GM19468 (cell line): ENCODE measurements at regions not wholly inside any gene's neighbourhood (a gene's known extent, or its start where the extent isn't known, plus 50 kb on each side); places are given as distances from the start of the nearest gene placed in this dataset.
"Not testable (repeated sequence)": the region's sequence is repeated elsewhere in the genome, so short reads cannot be mapped to it uniquely, and the experiment has no call there.

Experiments used
- ATAC-seq: cut with Tn5 transposase; IDR thresholded peaks from one replicate; pipeline ENCODE4 v1.9.1; 2021; ENCODE audit warnings: mild to moderate bottlenecking, moderate library complexity, moderate number of reproducible peaks; ENCODE audit not compliant: unreplicated experiment; ENCODE audit errors: extremely low read depth

- ATAC-seq, result not testable (repeated sequence)
Measured at GRCh38 chr16:29265255-29265853, 141.2 kb downstream of the NPIPB11 start.

- not testable (repeated sequence) for ATAC-seq
Measured at GRCh38 chr16:29264080-29264837, 142.3 kb downstream of the NPIPB11 start.

GRCh38 chr16:29262725-29263124, 143.8 kb downstream of the NPIPB11 start:
- ATAC-seq, result not testable (repeated sequence)

GRCh38 chr16:29261427-29262248, 144.9 kb downstream of the NPIPB11 start:
- not testable (repeated sequence) for ATAC-seq

GRCh38 chr16:29260683-29261426, 145.7 kb downstream of the NPIPB11 start:
- ATAC-seq, result not testable (repeated sequence)

- not testable (repeated sequence) for ATAC-seq
Measured at GRCh38 chr16:29259635-29260457, 146.7 kb downstream of the NPIPB11 start.

GRCh38 chr16:29258946-29259634, 147.4 kb downstream of the NPIPB11 start:
- ATAC-seq, result not testable (repeated sequence)

- not testable (repeated sequence) for ATAC-seq
Measured at GRCh38 chr16:29257419-29258336, 148.8 kb downstream of the NPIPB11 start.

GRCh38 chr16:29256501-29256981, 150.0 kb downstream of the NPIPB11 start:
- no peak for ATAC-seq

GRCh38 chr16:29255957-29256356, 150.6 kb downstream of the NPIPB11 start:
- not testable (repeated sequence) for ATAC-seq

GRCh38 chr16:29255496-29255796, 151.1 kb downstream of the NPIPB11 start:
- ATAC-seq, result not testable (repeated sequence)

- no peak for ATAC-seq
Measured at GRCh38 chr16:29254676-29255495, 151.6 kb downstream of the NPIPB11 start.

- ATAC-seq, result not testable (repeated sequence)
Measured at GRCh38 chr16:29253716-29254590, 152.6 kb downstream of the NPIPB11 start.

GRCh38 chr16:29253066-29253590, 153.4 kb downstream of the NPIPB11 start:
- ATAC-seq, result not testable (repeated sequence)

GRCh38 chr16:29252311-29252710, 154.2 kb downstream of the NPIPB11 start:
- not testable (repeated sequence) for ATAC-seq
